Esophagus (tissue), 2 donors: ENCODE measurements at regions not wholly inside any gene's neighbourhood (a gene's known extent, or its start where the extent isn't known, plus 50 kb on each side); places are given as distances from the start of the nearest gene placed in this dataset.

ENCODE experiments used
- H3K27ac ChIP-seq, 2 donors: one replicate each; pipeline ENCODE4 v1.5.1; 2013; ENCODE audit warnings: low read depth in 2 of 2, mild to moderate bottlenecking in 2 of 2, inconsistent platforms in 1 of 2, low read length in 1 of 2, moderate library complexity in 1 of 2
- H3K27me3 ChIP-seq, 2 donors: one replicate each; pipeline ENCODE4 v1.6.1; 2013; ENCODE audit warnings: low read length in 2 of 2, control low read depth in 1 of 2, mild to moderate bottlenecking in 1 of 2; ENCODE audit not compliant: insufficient read depth in 2 of 2, control insufficient read depth in 1 of 2
- H3K36me3 ChIP-seq, 2 donors: one replicate each; pipeline ENCODE4 v1.6.1; 2013; ENCODE audit warnings: low read length in 1 of 2; ENCODE audit not compliant: control insufficient read depth in 2 of 2, insufficient read depth in 2 of 2
- H3K4me1 ChIP-seq, 2 donors: one replicate each; pipeline ENCODE4 v1.6.1; 2013; ENCODE audit warnings: low read length in 1 of 2; ENCODE audit not compliant: control insufficient read depth in 2 of 2, insufficient read depth in 2 of 2
- H3K4me3 ChIP-seq, 2 donors: one replicate each; pipeline ENCODE4 v1.5.1; 2013; ENCODE audit warnings: low read length in 2 of 2, mild to moderate bottlenecking in 2 of 2, low read depth in 1 of 2, moderate library complexity in 1 of 2
- H3K9me3 ChIP-seq, 2 donors: one replicate each; pipeline ENCODE4 v1.6.1; 2013; ENCODE audit warnings: mild to moderate bottlenecking in 2 of 2, low read depth in 1 of 2, low read length in 1 of 2, moderate library complexity in 1 of 2; ENCODE audit not compliant: control insufficient read depth in 2 of 2, insufficient read depth in 1 of 2
- WGBS, 2 donors: extraction: QIAGEN DNeasy Blood & Tissue Kit; methylation state at CpG; one replicate each; pipeline ENCODE4 v1.1.7; 2013; 5-methylcytosine and 5-hydroxymethylcytosine counted together
- donor health status: healthy with polysubstance abuse.
- donor health status: Bipolar disorder and iron deficiency.

GRCh38 chrX:39438603-39439602, 637.6 kb downstream of the MID1IP1 start:
- 69 to 81% methylated on average over 11 of the region's 11 CpGs for WGBS, 2 donors
- Histone ChIP-seq H3K27me3 (no peaks in the 10 kb centered on the region), H3K4me1 (no peaks in the 10 kb centered on the region)

GRCh38 chrX:39439906-39440798, 638.9 kb downstream of the MID1IP1 start:
- Histone ChIP-seq H3K27ac (no peak overlapping the region), H3K36me3 (no peaks in the 10 kb centered on the region), H3K9me3 (peaks cover 0 to 4% of the 10 kb centered on the region in 2 donors), H3K4me3 (no peak overlapping the region), H3K27me3 (no peaks in the 10 kb centered on the region), H3K4me1 (no peaks in the 10 kb centered on the region)
- 65 to 73% methylated on average over 11 of the region's 11 CpGs for WGBS, 2 donors

More at GRCh38 chrX:39438603-39439602, 637.6 kb downstream of the MID1IP1 start:
- no peak overlapping the region for H3K4me3 ChIP-seq
- no peaks in the 10 kb centered on the region for H3K36me3 ChIP-seq
- H3K27ac ChIP-seq: no peak overlapping the region
- H3K9me3 ChIP-seq: peaks cover 0 to 4% of the 10 kb centered on the region in 2 donors

- Histone ChIP-seq H3K4me3 (no peak overlapping the region), H3K36me3 (no peaks in the 10 kb centered on the region), H3K9me3 (peaks cover 0 to 4% of the 10 kb centered on the region in 2 donors), H3K27ac (no peak overlapping the region), H3K27me3 (no peaks in the 10 kb centered on the region), H3K4me1 (no peaks in the 10 kb centered on the region)
These were observed 639.6 kb downstream of the MID1IP1 start for GRCh38 chrX:39440799-39441284.

GRCh38 chrX:39442332-39442731, 641.1 kb downstream of the MID1IP1 start:
- Histone ChIP-seq H3K9me3 (peaks cover 0 to 4% of the 10 kb centered on the region in 2 donors), H3K4me3 (no peak overlapping the region), H3K4me1 (no peaks in the 10 kb centered on the region), H3K27me3 (no peaks in the 10 kb centered on the region), H3K36me3 (no peaks in the 10 kb centered on the region), H3K27ac (no peak overlapping the region)
- WGBS, 2 donors: 84 to 89% methylated on average over 1 of the region's 1 CpG

- H3K27ac ChIP-seq: no peak overlapping the region
- H3K4me3 ChIP-seq: no peak overlapping the region
- WGBS, 2 donors: 78 to 93% methylated on average over 2 of the region's 2 CpGs
- H3K9me3 ChIP-seq: peaks cover 0 to 4% of the 10 kb centered on the region in 2 donors
- no peaks in the 10 kb centered on the region for H3K4me1 ChIP-seq
- H3K27me3 ChIP-seq: no peaks in the 10 kb centered on the region
- H3K36me3 ChIP-seq: no peaks in the 10 kb centered on the region
These were observed 642.0 kb downstream of the MID1IP1 start for GRCh38 chrX:39443240-39443639.

GRCh38 chrX:39445336-39445735, 644.1 kb downstream of the MID1IP1 start:
- Histone ChIP-seq H3K36me3 (no peaks in the 10 kb centered on the region), H3K4me3 (no peak overlapping the region), H3K9me3 (peaks cover 0 to 4% of the 10 kb centered on the region in 2 donors), H3K27ac (no peak overlapping the region), H3K27me3 (no peaks in the 10 kb centered on the region), H3K4me1 (no peaks in the 10 kb centered on the region)
- 46 to 54% methylated on average over 4 of the region's 4 CpGs for WGBS, 2 donors

GRCh38 chrX:39449352-39449751, 648.1 kb downstream of the MID1IP1 start:
- Histone ChIP-seq H3K4me1 (no peaks in the 10 kb centered on the region), H3K27me3 (no peaks in the 10 kb centered on the region), H3K4me3 (no peak overlapping the region), H3K36me3 (no peaks in the 10 kb centered on the region), H3K27ac (no peak overlapping the region), H3K9me3 (no peaks in the 10 kb centered on the region)
- WGBS, 2 donors: 53 to 73% methylated on average over 2 of the region's 2 CpGs

GRCh38 chrX:39450234-39450977, 647.4 kb downstream of the BCOR start:
- Histone ChIP-seq H3K36me3 (no peaks in the 10 kb centered on the region), H3K27me3 (no peaks in the 10 kb centered on the region)

GRCh38 chrX:39451046-39451445, 646.7 kb downstream of the BCOR start:
- Histone ChIP-seq H3K27ac (no peak overlapping the region), H3K9me3 (no peaks in the 10 kb centered on the region), H3K36me3 (no peaks in the 10 kb centered on the region), H3K27me3 (no peaks in the 10 kb centered on the region), H3K4me1 (no peaks in the 10 kb centered on the region), H3K4me3 (no peak overlapping the region)
- WGBS, 2 donors: 70 to 83% methylated on average over 7 of the region's 7 CpGs

More at GRCh38 chrX:39450234-39450977, 647.4 kb downstream of the BCOR start:
- 48 to 63% methylated on average over 10 to 11 of the region's 11 CpGs for WGBS, 2 donors
- no peaks in the 10 kb centered on the region for H3K9me3 ChIP-seq
- no peak overlapping the region for H3K27ac ChIP-seq
- H3K4me1 ChIP-seq: no peaks in the 10 kb centered on the region
- no peak overlapping the region for H3K4me3 ChIP-seq
